OCI-LY7 (cell line): ENCODE measurements at regions not wholly inside any gene's neighbourhood (a gene's known extent, or its start where the extent isn't known, plus 50 kb on each side); places are given as distances from the start of the nearest gene placed in this dataset.

Experiments used
- BruUV-seq: library from RNA; stranded (reverse); fragments of 400-500 nt; replicated peaks from 2 replicates; lab custom pipeline; 2021; lab: Mats Ljungman, UMichigan
- CTCF ChIA-PET: fragments of 300-600 bp; sonication (Branson Sonifier 250); formaldehyde crosslinking; loops from one replicate; lab custom pipeline; 2022; ENCODE audit warnings: antibody characterized with exemption; ENCODE audit not compliant: unreplicated experiment; lab: Charles Lee
- POLR2A ChIA-PET: fragments of 300-600 bp; sonication (Branson Sonifier 250); formaldehyde crosslinking; loops from one replicate; lab custom pipeline; 2022; ENCODE audit warnings: antibody characterized with exemption; lab: Charles Lee
- DNase-seq: peaks from one replicate; pipeline ENCODE4 v3.0.0-alpha.2; 2015; ENCODE audit warnings: low spot score
- H2AFZ ChIP-seq: fragments of 200-600 bp; sonication (generic), shearing (Covaris generic); 2 replicates; pipeline ENCODE4 v1.6.1; 2014; ENCODE audit warnings: mild to moderate bottlenecking, antibody characterized with exemption, low read length, moderate library complexity
- H3K27ac ChIP-seq: fragments of 200-600 bp; sonication (generic); 2 replicates; pipeline ENCODE4 v1.5.1; 2014; ENCODE audit warnings: mixed run types, low read depth, mild to moderate bottlenecking, moderate library complexity, low read length, inconsistent platforms; ENCODE audit not compliant: poor library complexity, severe bottlenecking
- H3K36me3 ChIP-seq: fragments of 200-600 bp; sonication (generic); 2 replicates; pipeline ENCODE4 v1.6.1; 2014; ENCODE audit warnings: mild to moderate bottlenecking, antibody characterized with exemption, low read length, moderate library complexity, mixed read lengths; ENCODE audit not compliant: insufficient read depth
- H3K4me1 ChIP-seq: fragments of 200-600 bp; sonication (generic); 2 replicates; pipeline ENCODE4 v1.5.1; 2014; ENCODE audit warnings: mild to moderate bottlenecking, low read length; ENCODE audit not compliant: insufficient read depth, poor library complexity, severe bottlenecking
- H3K4me2 ChIP-seq: fragments of 200-600 bp; sonication (generic); 2 replicates; pipeline ENCODE4 v1.6.1; 2014; ENCODE audit warnings: mild to moderate bottlenecking, low read length
- H3K4me3 ChIP-seq: fragments of 200-600 bp; sonication (generic); 2 replicates; pipeline ENCODE4 v1.5.1; 2014; ENCODE audit warnings: mild to moderate bottlenecking, low read depth, low read length; ENCODE audit not compliant: poor library complexity, severe bottlenecking
- H3K79me2 ChIP-seq: fragments of 200-600 bp; sonication (generic); 2 replicates; pipeline ENCODE4 v1.6.1; 2016; ENCODE audit warnings: low read depth, mild to moderate bottlenecking, low read length, moderate library complexity, mixed read lengths; ENCODE audit not compliant: insufficient read depth
- H3K9me2 ChIP-seq: fragments of 200-600 bp; sonication (generic); 2 replicates; pipeline ENCODE4 v1.6.1; 2016; ENCODE audit warnings: mild to moderate bottlenecking, low read length, mixed read lengths; ENCODE audit not compliant: insufficient read depth
- H3K9me3 ChIP-seq: fragments of 200-600 bp; sonication (generic); 2 replicates; pipeline ENCODE4 v1.6.1; 2014; ENCODE audit warnings: mild to moderate bottlenecking, mixed run types, low read length, mixed read lengths
- H4K20me1 ChIP-seq: fragments of 200-600 bp; sonication (generic); 2 replicates; pipeline ENCODE4 v1.6.1; 2014; ENCODE audit warnings: mild to moderate bottlenecking, antibody characterized with exemption, low read length, moderate library complexity, mixed read lengths; ENCODE audit not compliant: insufficient read depth
- EZH2phosphoT487 ChIP-seq: fragments of 200-600 bp; sonication (generic); IDR thresholded peaks from 2 replicates; pipeline ENCODE4 v1.6.1; 2018; ENCODE audit warnings: low read depth, borderline replicate concordance, mild to moderate bottlenecking, mixed run types, antibody characterized with exemption, low read length, moderate library complexity, mixed read lengths
- intact Hi-C: fragments of 100-400 bp; cut with micrococcal nuclease; formaldehyde crosslinking; loops from one replicate; pipeline ENCODE4 v1.10.0; 2022; ENCODE audit not compliant: unreplicated experiment
- TF ChIP-seq, protein P1 (sequence below): fragments of 200-600 bp; sonication (generic); conservative IDR thresholded peaks from 2 replicates; pipeline ENCODE4 v1.5.1; 2014; ENCODE audit warnings: mild to moderate bottlenecking, antibody characterized with exemption, low read length, moderate library complexity, mixed read lengths

DNA sequence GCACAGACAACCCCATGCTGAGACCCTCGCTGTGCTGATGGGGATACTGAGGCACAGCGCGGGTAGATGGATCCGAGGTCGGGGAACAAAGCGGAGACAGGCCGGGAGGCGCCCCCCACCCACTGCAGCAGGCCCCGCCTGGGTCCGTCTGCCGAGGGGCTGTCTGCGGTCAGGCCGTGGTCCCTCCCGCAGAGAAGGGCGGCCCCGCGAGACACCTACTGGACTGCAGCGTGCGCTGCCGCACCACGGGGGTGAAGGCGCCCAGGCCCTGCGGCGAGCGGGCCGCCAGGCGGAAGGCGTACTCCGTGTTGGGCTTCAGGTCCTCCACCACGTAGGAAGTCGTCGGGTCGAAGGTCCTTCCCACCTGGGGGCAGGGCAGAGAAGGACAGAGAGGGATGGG is 101.9 kb downstream of the PTPRS start:
- Histone ChIP-seq H2AFZ (no peak overlapping the region), H3K79me2 (no peaks in the 10 kb centered on the region), H3K27ac (no peak overlapping the region), H4K20me1 (no peaks in the 10 kb centered on the region), H3K9me3 (no peaks in the 10 kb centered on the region), H3K4me3 (no peak overlapping the region), H3K36me3 (peaks cover 4% of the 10 kb centered on the region; the same call in 1 of the 2 replicates), H3K4me2 (no peak overlapping the region), H3K9me2 (no peaks in the 10 kb centered on the region), H3K4me1 (no peaks in the 10 kb centered on the region)
- no peak for DNase-seq
- BruUV-seq: no TSS peak
- intact Hi-C loops: no loop called here
- TF ChIP-seq, protein P1, sequence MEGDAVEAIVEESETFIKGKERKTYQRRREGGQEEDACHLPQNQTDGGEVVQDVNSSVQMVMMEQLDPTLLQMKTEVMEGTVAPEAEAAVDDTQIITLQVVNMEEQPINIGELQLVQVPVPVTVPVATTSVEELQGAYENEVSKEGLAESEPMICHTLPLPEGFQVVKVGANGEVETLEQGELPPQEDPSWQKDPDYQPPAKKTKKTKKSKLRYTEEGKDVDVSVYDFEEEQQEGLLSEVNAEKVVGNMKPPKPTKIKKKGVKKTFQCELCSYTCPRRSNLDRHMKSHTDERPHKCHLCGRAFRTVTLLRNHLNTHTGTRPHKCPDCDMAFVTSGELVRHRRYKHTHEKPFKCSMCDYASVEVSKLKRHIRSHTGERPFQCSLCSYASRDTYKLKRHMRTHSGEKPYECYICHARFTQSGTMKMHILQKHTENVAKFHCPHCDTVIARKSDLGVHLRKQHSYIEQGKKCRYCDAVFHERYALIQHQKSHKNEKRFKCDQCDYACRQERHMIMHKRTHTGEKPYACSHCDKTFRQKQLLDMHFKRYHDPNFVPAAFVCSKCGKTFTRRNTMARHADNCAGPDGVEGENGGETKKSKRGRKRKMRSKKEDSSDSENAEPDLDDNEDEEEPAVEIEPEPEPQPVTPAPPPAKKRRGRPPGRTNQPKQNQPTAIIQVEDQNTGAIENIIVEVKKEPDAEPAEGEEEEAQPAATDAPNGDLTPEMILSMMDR: no peak
- TF ChIP-seq EZH2phosphoT487: no peak
- CTCF ChIA-PET: no interaction called here
- POLR2A ChIA-PET: no interaction called here

GRCh38 chr19:5237939-5238480 is 102.6 kb downstream of the PTPRS start:
- intact Hi-C loops: no loop called here
- H3K4me1 ChIP-seq: no peaks in the 10 kb centered on the region
- no peak overlapping the region for H3K27ac ChIP-seq
- no peak for DNase-seq
- H4K20me1 ChIP-seq: no peaks in the 10 kb centered on the region
- no TSS peak for BruUV-seq
- H3K4me2 ChIP-seq: no peak overlapping the region
- H3K79me2 ChIP-seq: no peaks in the 10 kb centered on the region
- ChIA-PET POLR2A (no interaction called here), CTCF (no interaction called here)
- no peak overlapping the region for H2AFZ ChIP-seq
- TF ChIP-seq EZH2phosphoT487: no peak
- TF ChIP-seq, protein P1: no peak
- H3K36me3 ChIP-seq: peaks cover 4% of the 10 kb centered on the region; the same call in 1 of the 2 replicates
- no peaks in the 10 kb centered on the region for H3K9me2 ChIP-seq
- H3K9me3 ChIP-seq: no peaks in the 10 kb centered on the region
- H3K4me3 ChIP-seq: no peak overlapping the region

- intact Hi-C loops: no loop called here
- Histone ChIP-seq H3K4me1 (no peaks in the 10 kb centered on the region), H4K20me1 (no peaks in the 10 kb centered on the region), H3K36me3 (peaks cover 4% of the 10 kb centered on the region; the same call in 1 of the 2 replicates), H2AFZ (no peak overlapping the region), H3K9me3 (no peaks in the 10 kb centered on the region), H3K4me3 (no peak overlapping the region), H3K79me2 (no peaks in the 10 kb centered on the region), H3K9me2 (no peaks in the 10 kb centered on the region), H3K4me2 (no peak overlapping the region), H3K27ac (no peak overlapping the region)
- BruUV-seq: no TSS peak
- no peak for TF ChIP-seq EZH2phosphoT487
- TF ChIP-seq, protein P1: no peak
- CTCF ChIA-PET: no interaction called here
- POLR2A ChIA-PET: no interaction called here
- DNase-seq: no peak
Observed at GRCh38 chr19:5237190-5237780, 103.3 kb downstream of the PTPRS start.
